HUDEP-2 (cell line): ENCODE measurements at regions not wholly inside any gene's neighbourhood (a gene's known extent, or its start where the extent isn't known, plus 50 kb on each side); places are given as distances from the start of the nearest gene placed in this dataset.

Experiments
- DNase-seq, 76 experiments: peaks; one replicate each; lab custom pipeline; 2025; ENCODE audit not compliant: unreplicated experiment in 76 of 76; lab: John Stamatoyannopoulos, UW

GRCh38 chr13:40479196-40479845 lies 187.1 kb downstream of the FOXO1 start:
- no peak for DNase-seq

DNA sequence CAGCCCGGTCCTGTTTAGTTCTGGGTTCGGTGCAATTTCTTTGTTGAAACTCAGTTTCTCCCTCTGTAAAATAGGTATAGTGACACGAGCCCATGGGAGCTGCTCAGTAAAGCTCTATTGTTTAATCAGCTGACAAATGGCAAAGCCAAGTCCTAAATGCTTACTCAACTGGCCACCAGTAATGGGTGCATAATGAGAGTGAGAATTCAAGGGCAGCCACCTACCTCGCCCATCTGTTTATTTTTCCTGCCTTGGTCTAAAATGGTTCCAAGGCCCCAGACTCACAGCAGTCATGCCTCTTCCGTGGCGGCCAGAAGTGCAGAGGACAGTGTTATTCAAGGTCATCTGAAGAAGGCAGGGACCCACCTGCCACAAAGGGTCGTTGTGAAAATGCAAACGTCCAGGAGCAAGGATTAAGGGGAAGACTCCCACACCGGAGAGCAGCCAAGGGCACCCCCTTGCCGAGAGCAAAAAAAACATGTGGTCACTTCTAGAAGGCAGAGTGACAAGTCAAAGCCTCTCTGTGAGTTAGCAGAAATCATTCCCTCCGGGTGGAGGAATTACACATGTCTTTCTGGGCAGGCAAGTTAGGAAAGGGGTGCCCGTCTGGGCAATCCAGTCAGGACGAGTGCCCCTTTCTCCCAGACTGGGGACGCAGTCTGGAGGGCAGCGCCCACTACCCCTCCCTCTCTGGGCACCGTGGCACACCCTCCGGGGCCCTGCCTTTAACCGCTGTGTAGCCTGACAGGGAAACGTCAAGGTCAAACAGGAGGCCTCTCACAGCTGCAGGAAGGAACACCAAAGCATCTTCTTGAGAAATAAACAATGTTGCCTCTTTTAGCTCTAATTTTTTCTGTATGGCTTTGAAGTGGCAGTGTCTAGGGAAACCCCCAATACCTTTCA lies 186.2 kb downstream of the FOXO1 start:
- no peak for DNase-seq

GRCh38 chr13:40480915-40481516 lies 185.4 kb downstream of the FOXO1 start:
- no peak for DNase-seq

GRCh38 chr13:40483601-40484000 lies 182.8 kb downstream of the FOXO1 start:
- no peak for DNase-seq

- DNase-seq: no peak
Measured at GRCh38 chr13:40484101-40484800, 182.2 kb downstream of the FOXO1 start.

DNA sequence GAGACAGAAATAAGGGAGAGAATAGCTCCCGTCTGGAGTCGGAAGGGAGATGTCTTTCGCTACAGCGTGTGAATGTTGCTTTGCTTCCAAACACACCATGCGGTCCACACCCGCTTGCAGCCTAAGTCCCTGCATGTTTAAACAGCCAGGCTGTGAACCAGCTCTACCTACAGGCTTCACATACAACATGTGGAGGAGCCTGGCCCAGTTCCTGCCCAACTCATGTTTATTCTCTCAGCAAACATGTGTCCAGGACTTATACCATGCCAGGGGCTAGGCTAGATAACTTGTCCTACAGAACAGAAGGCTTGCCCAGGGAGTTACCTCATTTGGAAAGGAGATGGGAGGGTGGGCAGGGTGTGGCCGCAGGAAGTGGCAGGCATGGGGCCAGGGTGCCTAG lies 181.5 kb downstream of the FOXO1 start:
- DNase-seq: no peak

DNA sequence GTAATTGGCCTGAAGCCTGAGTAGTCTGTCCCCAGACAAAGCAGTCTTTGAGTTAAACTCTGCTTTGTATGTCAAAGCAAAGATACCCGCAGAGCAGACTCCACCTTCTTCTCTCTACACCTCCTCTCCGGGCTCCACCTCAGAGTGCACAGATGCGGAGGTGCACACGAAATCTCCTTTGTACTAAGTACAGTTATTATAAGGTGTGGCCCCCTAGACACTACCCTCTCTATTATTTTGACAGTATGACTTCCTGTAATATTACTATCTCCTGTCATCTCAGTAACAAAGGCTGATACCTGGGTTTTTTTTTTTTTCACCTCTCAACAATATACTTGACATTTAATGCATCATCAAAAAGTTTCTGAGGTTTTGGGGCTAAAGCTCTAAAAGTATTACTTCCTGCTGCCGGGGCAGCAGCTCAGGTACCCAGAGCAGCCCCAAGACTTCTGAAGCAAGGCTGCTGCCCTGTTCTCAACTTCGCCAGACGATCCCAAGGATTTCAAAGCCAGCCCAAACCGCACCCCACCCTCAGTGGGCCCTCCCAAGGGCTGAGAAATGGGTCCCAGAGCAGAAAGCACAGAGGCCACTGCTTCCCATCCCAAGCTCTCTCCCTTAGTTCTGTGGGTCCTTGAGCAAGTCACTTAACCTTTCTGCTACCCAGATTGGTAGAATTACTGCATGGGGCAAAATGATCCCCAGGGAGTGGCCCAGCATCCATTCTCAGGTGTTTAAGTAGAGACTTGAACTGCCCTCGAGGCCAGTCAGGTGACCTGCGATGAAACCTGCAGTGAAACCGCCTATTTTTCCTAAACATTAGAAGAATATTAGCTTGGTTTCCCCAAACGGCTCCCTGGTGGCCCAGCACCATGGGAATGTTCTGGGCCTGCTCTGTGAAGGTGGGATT lies 180.6 kb downstream of the FOXO1 start:
- no peak for DNase-seq

DNA sequence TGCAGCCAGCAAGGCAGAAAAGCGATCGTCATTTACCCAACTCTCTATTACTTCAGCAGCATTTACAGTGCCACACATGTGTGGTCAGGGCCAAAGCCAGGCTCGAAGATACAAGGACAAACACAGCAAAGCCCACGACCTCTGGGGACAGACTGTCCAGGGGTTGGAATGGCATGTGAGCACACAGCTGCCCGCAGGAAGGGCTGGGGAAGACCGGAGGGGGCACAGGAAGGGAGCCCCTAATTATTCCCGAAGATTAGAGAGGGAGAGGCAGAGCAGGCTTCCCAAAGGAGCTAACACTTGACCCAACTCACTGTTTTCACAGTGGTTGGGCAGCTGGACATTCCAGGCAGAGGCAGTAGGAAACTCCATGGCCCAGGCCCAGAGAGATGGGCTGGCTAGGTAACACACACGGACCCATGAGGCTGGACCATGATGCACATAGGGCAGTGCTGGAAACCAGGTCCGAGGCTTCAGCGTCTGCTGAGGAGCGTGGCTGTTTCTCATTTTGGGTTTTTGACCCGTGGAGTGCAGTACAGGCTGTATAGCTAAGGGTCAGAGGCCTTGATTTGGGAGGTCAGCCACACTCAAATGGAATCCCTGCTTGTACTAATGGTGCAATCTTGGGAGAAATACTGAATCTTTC lies 179.8 kb downstream of the FOXO1 start:
- DNase-seq: no peak

DNA sequence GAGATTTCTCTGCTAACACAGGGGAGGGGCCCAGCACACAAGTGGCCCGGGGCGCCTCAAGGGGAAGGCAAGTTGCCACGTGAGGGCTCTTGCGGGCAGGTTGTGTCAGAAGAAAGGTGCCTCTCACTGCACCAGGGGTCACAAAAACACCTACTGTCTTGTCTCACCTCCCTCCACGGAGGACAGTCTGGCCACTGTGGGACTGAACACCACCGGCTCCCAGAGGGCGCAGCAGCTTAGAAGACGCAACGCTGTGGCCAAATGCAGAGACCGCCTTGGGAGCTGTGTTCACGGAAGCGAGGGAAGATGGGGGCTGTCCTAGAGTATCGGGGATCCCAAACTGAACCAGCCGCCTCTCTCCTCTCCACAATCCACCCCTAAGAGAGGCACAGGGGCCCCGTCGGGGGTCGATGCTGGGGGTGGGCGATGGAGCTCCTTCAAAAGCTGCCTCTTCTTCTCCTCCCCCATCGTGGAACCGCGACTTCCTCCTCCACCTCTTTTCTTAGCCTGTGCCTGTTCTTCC lies 177.5 kb downstream of the FOXO1 start:
- no peak for DNase-seq

DNA sequence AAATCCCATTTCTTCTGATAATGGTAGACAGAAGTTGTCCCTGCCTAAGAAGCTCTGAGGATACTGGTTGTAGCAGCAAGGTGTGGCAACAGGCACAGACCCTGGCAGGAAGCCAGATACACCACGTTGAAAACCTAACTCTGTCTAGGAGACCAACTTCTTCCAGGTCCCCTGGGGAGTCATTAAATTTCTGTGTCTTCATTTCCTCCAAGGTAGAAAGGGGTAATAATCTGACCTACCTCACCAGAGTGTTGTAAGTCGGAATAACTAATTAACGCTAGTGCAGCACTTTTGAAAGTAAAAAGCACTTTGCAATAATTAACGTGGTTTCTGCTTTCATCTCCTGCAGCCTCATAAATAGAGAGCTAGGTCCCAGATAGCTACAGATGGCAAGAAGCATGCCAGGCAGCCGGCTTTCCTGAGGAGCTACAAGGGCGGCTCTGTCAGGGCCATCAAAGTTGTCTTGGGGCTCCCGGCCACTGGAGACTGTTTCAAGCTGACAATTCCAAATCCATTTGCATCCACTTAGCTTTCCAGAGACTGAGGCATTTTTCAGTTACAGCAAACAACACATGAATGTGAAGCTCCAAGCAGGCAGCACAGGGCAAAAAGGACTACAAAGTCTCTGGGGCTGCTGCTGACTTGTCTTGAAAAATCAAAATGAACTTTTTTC lies 176.2 kb downstream of the FOXO1 start:
- DNase-seq: no peak

DNA sequence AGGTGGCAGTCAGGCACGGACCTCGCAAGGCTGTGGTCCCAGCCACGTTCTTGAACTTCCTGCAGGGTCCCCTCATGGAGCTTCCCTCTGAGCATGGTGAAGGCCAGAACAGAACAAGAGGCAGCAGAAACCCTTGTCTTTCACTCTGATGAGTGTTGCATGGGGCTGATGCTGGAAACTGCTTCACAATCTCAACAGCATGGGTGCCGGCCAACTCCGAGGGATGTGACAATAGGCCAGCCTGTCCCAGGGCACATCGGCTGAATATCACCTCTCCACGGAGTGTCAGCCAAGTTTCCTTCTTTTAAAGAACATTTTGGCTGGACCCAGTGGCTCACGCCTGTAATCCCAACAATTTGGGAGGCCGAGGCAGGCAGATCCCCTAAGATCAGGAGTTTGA lies 173.9 kb downstream of the FOXO1 start:
- no peak for DNase-seq

DNA sequence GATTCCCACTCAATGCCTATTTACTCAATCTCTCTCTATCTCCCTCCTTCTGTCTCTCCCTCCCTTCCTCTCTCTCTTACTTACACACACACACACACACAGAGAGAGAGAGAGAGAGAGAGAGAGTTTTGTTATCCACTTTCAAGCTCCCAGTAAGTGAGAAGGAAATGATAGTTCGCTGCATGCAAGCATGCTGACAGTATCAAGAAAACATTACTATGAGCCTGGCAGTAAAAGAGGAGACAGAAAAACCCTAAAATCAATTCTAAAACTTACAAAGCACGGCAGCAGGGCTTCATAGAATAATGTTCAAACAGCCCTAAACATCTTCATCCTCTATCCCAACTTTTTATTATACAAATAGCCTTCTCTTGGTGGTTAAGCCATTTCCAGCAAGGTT lies 171.9 kb downstream of the FOXO1 start:
- DNase-seq: no peak

GRCh38 chr13:40494946-40495620 lies 171.4 kb downstream of the FOXO1 start:
- no peak for DNase-seq

DNA sequence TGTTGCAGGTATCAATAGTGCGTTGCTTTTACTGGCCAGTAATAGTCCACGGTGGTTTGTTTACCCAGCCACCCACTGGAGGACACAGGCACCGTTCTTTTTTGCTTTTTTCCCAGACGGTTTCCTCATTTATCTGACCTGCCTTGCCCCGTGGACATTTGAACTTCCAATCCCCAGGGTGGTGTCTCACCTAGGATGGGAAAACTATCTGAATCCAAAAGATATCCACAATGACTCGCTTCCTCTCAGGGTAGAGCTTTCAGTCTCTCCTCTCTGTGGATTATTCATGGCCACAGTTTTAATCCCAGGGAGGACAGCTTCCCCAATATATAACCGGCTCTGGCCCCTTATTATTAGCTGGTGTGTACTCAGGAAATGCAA lies 170.8 kb downstream of the FOXO1 start:
- no peak for DNase-seq

DNA sequence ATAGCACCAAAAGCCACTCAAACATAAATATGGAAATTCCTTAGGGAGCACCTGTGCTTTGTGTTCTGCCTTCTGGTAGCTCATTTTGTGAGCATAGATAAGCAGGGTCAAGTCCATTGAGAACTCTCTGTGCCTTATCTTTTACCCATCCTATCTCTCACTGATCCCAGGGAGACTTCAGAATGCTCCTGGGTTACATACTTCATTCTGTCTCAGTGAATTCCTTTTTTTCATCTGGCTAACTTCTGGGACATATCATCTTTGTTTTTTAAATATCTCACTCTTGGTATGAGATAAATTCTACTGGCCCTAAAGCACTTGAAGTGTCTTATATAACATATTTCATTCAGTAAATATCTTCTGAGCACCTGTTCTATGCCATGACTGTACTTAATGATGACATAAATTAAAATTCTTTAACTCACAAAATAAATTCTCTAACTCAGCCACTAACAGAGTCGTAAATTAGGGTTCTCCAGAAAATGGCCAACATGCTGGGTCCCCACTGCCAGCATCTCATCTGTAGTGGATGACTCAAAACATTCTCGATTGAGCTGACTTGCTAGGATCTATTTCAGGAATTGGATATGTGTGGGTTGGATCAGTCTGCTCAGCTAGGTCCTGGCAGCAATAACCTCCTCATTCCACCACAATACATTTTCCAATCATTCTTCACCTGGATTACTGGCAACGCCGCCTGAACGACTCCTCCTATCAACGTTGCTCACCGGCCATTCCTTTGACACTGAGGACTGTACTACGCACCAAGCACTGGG lies 170.2 kb downstream of the FOXO1 start:
- no peak for DNase-seq

DNA sequence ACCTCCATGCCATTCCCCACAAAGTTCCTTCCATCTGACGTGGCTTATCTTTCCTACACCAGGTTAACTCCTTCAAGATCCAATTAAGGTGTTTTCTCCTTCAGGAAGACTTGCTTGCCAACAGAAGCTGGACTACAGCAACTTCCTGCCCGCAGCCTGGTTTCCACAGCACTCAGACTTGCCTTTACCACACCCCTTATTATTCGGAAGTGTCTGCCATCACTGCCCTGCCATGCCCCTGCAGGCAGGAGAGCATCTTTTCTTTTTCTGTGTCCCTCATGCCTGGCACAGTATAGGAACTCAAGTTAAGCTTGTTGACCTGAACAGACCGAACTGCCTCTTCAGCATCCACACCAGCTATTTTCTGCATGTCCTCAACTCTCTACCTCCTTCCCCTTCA lies 168.0 kb downstream of the FOXO1 start:
- no peak for DNase-seq

- DNase-seq: no peak
Measured at GRCh38 chr13:40502236-40502635, 164.2 kb downstream of the FOXO1 start.

DNA sequence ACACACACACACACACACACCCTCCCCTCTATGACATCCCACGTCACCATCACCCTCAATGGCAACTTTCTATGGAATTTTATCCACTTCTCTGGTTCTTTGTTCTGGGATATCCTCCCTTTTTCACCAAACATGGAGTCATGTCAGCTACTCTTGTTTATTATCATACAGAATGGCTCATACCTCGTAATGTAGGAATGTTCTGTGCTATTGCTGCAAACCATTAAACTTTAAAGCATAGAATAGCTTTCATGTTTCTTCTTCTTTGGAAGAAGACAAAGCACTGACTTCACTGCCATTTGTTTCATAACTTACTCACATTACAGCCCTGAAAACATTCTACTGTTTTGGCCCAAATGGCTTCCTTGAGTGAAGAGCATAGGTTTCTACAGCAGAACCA lies 163.4 kb downstream of the FOXO1 start:
- no peak for DNase-seq
